GM12873 (cell line): ENCODE measurements at regions not wholly inside any gene's neighbourhood (a gene's known extent, or its start where the extent isn't known, plus 50 kb on each side); places are given as distances from the start of the nearest gene placed in this dataset.

ENCODE experiments used
- CTCF ChIP-seq: IDR thresholded peaks from 2 replicates; pipeline ENCODE4 v1.5.1; 2012; ENCODE audit warnings: low read depth, mild to moderate bottlenecking, moderate library complexity, low read length, control low read depth; ENCODE audit not compliant: insufficient read depth; ENCODE audit errors: missing control alignments

DNA sequence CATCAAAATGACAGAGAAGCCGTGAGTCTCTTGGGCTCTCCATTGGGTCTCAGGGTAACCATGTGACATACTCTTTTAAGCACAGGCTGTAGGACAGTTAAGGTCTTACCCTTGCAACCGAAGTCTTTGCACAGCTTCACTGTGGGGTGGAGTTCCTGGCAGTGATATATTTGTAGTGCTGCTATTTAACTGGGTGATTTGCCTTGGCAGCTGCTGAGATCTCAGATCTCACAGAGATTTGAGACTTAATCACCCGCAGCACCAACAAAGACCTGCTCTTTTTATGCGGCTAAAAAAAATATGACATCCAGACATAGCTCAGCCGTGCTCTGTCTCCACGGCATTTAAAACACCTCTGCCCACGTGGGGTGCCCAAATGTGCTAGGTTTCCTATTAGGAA is 63.4 kb upstream of the NPTX2 start:
- TF ChIP-seq CTCF, result no peak

DNA sequence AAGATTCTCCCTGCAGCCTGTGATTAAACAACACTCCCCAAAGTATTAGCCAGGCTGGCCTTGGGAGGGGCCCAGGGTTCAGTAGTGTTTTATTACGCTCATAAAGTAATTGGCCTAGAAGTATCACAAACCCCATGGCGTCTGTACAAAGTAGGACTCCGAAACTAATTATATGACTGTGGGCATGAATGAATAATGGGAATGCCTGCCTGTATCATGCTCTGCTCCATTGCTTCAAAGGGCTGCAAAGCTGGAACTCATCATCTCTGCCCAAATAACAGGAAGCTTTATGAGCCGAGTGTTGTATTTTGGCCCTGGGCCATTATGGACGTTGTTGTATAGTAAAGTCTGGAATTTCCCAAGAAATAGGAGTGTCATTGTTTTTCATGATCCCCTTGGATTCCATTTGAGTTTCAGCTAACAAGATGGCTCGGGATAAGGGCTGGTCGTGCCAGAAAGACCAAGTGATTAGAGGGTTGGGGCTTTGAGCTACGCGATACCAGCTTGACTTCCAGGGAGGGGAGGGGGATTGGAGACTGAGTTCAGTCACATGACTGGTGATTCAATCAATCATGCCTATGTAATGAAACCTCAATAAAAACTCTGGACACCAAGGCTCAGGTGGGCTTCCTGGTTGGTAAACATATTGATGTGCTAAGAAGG is 65.3 kb upstream of the NPTX2 start:
- TF ChIP-seq CTCF, result no peak

- TF ChIP-seq CTCF, result no peak
Observed at GRCh38 chr7:98548971-98549370, 68.1 kb upstream of the NPTX2 start.

- TF ChIP-seq CTCF, result no peak
Observed at GRCh38 chr7:98548370-98548769, 68.7 kb upstream of the NPTX2 start.

- TF ChIP-seq CTCF, result no peak
Observed at GRCh38 chr7:98541101-98541500, 76.0 kb upstream of the NPTX2 start.

GRCh38 chr7:98539865-98540264 is 77.2 kb upstream of the NPTX2 start:
- no peak for TF ChIP-seq CTCF

GRCh38 chr7:98536803-98537202 is 80.3 kb upstream of the NPTX2 start:
- no peak for TF ChIP-seq CTCF
